Embryonic facial prominence (tissue), 1 donor: ENCODE measurements at regions not wholly inside any gene's neighbourhood (a gene's known extent, or its start where the extent isn't known, plus 50 kb on each side); places are given as distances from the start of the nearest gene placed in this dataset.

Experiments
- DNase-seq: peaks from one replicate; pipeline ENCODE4 v3.0.0-alpha.2; 2016; ENCODE audit errors: extremely low spot score

DNA sequence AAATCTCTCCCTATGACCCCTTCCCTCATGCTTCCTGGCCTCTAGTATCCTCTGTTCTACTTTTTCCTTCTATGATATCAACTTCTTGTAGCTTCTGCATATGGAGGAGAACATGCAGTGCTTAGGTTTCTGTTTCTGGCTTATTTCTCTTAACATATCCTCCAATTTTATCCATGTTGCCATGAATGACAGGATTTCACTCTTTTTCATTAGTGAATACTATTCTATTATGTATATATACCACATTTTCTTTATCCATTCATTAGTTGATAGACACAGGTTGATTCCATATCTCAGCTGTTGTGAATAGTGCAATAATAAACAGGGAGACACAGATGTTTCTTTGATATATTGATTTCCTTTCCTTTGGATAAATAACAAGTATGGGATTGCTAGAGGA is 123.3 kb upstream of the SESN3 start:
- no peak for DNase-seq

DNA sequence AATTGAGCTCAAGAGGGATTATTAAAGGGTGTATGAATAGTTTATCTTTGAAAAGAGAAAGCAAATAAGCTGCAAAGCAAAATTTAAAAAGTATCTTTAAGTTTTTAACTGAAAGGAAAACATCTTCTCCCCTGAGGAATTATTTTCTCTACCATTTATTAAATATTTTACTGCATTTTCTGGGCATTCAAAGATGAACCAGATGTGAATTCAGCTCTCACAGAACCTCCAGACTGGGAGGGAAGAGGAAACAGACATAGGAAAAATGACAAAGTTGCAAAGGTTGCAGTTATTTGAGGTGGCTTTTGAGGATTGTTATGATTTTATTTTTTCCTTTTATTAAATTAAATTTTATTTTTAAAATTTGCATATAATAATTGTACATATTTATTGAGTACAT is 122.7 kb upstream of the SESN3 start:
- DNase-seq, result no peak

DNA sequence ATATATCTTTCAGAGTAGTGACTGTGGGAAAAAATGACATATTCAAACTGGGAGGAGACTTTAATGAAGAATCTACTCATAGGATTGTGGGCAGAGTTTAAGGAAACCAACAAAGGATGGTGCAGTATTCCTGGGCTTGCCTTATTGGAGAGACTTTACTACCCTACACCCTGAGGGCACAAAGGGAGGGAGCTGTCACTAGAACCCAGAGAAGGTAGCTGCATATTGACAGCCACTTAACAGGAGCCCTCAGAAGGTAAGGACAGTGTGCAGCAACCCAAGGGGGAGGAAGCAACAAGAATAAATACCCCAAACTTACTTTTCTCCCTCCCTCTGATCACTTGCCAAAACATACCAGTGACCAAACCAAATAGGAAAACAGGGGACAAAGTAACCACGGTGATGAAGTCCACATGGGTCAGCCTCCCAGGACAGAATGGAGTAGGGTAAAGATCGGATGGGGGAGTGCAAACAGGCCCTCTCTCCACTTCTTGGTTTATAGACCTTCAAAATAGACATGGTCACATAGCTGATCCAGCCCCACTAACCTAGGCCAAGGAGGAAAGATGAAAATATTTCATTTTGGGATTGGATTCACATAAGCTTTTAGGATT is 121.8 kb upstream of the SESN3 start:
- no peak for DNase-seq

DNA sequence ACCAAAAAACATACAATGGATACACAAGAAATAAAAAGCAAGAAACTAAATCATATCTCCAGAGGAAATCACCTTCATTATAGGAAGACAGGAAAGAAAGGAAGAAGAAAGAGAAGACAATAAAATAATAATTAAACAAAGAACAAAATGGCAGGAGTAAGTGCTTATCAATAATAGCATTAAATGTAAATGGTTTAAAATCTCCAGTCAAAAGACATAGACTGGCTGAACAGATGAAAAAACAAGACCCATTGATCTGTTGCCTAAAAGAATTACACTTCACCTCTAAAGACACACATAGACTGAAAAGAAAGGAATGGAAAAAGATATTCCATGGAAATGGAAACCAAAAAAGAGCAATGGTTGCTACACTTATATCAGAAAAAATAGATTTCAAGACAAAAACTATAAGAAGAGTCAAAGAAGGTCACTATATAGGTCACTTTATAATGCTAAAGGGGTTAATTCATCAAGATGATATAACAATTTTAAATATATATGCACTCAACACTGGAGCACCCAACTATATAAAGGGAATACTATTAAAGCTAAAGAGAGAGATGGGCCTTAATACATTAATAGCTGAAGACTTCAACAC is 118.4 kb upstream of the SESN3 start:
- no peak for DNase-seq

DNA sequence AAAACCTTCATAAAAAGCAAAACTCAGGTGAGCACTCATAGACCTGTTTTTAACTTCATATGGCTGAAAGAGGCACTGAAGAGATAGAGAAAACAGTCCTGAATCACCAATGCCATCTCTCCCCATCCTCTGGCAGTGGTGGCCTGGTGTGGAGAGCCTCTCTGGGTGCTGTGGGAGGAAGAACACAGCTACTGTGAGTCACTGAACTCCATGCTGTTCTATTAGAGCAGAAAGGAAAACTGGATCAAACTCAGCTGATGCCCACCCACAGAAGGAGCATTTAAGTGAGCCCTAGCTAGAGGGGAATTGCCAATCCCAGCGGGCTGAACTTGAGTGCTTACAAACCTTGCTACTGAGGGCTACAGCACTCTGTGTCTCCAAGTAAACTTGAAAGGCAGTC is 115.3 kb upstream of the SESN3 start:
- no peak for DNase-seq

DNA sequence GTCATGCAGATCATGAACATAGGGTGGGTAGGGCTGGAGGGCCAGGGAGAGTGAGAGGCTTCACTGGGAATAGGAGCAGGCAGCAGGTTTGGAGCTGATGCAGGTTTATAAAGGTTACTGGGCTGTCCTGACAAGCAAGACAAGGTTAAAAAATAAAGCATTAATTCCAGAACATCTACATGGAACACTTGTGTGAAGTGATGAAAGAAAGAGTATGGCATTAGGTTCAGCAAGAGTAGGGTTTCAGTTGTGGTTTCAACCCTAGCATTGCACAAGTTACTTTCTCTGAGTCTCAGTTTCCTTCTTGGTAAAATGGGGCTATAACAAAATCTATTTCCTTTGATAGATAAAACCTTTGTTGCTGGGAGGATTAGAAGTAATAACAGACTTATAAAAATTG is 114.6 kb upstream of the SESN3 start:
- DNase-seq, result no peak

DNA sequence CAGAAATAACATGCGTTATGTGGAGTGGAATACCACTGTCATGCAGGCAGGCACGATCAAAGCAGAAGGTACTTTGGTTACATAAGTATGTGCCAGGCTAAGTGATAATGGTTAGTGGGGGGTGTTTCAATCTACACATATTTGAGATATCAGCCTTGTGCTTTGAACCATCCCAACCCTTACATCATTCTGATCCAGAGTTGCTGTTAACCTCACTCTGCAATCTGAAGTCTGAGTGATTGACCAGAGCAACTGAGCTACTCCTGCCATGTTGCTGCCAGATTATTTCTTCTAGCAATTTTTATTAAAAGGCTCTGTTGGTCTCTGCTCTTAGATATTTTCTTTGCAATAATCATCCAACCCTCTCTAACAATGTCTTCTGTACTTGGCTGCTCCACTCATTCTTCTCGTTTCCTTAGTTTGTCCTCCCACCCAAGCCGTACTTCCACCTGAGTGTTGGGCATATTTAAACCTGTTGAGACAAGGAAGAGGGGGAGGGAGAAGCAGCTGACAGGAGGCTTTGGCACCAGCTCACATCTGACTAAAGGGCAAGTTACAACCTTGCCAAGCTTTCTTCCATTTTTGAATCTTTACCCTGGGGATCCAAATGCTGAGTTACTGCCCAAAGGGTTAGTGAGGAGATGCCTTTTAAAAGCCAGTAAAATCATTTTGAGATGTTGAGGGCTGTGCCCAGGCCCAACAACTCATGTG is 114.1 kb upstream of the SESN3 start:
- DNase-seq, result no peak

DNA sequence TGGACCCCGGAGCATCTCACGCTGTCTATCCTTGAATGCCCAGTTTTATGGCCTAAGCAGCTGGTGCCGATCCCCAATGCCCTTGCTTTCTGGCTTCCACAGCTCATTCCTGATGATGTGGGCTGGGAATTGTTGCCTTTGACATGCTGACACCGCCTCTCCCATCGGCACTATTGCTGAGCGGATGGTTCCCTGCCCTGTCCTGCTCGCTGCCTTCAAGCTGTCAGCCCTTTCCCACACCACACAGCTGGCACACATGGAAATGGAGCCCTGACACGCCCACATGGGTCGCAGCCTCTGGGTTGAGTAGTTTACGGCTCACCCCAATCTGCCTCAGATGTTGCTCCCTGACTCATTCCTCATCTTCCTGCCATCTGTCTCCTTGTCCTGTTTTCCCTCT is 110.2 kb upstream of the SESN3 start:
- DNase-seq, result no peak

DNA sequence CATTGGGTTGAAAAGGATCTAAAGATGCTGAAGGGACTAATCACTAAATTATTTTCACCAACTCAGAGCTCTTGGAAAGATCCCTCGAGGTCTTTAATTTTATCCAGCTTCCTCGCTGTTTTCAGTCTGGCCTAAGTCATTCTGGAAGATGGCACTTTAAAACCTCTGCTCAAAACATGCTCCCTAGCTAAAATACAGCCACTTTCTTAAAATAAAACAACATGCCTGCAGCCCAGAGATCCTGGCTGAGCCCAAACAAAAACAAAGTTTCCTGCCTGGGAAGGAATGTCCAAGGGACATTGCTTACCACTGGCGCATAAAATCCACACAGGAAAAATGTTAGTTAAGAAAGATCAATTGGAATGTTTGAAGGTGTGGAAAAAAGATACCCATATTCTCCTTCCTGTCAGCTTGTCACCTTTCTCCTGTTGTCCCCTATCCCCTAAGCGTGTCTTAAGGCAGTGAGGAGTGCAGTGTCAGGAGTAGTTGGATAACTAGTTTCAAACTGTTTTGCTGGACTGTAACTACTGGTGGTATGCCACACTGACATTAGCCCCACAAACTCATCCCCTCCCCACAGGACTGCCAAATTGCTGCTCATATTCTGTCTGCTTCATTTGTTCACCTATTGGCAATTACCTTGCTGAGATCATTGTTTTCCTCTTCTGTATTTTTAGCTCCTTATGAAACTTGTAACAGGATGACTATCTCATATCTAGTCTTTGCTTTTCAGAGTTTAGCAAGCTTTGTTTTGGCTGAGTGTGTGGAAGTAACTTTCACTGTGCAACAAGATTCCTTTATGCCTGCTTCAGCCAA is 108.3 kb upstream of the SESN3 start:
- no peak for DNase-seq

DNA sequence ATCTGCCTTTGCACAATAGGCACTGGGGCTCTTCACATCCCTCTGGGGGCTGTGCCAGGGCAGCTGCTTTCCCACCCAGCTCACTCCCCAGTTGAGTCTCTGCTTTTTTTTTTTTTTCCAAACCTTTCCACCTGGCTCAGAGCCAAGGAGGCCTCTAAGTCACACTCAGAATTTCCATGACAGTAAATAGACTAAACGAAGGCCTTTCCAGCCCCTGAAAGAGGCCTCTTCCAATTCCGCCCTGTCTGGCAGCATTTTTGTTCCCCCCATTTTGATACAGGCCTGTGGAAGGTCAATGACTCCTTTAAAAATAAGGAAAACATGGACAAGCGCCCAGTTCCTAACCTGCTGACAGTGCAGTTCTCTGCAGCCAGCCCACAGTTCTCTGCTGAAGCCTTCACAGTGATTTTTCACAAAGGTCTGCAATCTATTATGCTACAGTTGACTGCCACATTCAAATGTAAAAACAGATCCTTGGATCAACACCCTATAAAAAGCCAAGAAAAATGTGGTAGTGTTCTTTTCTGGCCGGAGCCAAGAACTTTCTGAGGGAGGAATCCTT is 107.5 kb upstream of the SESN3 start:
- DNase-seq, result peak; percentile 92

DNA sequence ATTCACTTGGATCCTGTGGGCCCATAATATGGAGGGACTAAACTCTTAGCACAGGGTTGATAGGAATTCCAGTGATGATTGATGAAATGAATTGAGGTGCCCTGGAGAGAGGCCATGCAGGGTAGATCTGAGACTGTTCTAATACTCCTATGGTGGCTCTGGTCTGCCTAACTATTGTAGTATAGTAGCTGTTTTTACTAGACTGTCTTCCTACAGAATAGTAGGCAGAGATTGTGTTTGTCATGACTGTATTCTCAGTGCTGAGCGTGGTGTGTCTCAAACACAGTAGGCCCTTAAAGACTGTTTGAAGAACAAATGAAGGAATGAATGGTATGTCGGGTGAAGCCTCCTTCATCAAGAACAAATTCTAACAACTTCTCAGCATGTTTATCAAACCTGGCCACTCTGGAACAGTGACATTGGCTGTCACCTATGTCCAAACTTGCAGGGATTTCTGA is 107.0 kb upstream of the SESN3 start:
- no peak for DNase-seq

DNA sequence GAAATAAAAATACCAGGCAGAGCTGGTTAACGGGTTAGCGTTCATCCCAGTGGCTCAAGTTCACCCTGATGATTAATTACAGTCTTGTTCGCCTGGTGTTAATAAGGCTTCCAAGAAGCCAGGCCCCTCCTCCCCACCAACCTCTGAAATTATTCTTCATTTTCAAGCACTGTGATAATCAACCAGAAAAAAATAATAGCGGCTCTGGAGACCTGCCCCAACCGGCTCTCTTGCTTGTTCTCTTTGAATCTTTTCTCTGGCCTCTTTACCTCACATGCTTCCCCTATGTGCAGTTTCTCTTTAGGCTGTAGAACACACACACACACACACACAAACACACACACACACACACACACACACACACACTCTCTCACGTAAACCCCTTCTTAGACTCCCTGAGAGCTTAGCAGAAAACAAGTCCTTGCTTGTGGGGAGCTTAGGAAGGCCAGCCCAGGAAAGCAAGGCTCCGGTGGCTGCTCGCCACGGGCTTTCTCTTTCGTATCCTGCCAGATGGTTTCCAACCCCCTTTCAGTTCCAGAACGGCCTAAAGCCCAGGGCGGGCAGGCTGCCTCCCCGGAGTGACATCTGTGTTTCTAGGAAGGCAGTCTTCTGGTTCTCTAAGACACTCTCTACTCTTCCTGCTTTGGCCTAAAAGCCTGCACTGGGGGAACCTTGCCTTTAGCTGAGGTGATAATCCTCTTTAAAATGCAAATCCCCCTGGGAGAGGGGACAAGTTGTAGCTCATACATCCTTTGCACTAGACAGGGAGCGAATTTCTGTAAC is 106.4 kb upstream of the SESN3 start:
- peak; percentile 69 for DNase-seq

DNA sequence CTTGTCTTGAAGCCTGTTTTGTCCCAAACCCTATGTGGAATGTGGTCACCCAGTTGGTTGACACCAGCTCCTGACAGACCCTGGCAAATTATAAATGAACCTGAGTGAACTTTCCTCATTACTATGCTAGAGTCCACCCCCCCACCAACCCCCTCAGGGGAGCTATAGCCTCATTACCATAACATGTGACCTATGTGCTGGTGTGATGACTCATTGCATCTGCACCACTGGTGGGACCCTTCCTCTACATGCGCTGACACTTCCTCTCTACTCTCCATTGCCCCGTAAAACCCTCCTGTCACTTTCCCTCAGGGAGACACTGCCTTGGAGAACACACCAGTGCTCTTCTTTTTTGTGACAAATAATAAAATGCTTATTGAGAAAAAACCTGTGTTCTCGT is 105.0 kb upstream of the SESN3 start:
- no peak for DNase-seq

DNA sequence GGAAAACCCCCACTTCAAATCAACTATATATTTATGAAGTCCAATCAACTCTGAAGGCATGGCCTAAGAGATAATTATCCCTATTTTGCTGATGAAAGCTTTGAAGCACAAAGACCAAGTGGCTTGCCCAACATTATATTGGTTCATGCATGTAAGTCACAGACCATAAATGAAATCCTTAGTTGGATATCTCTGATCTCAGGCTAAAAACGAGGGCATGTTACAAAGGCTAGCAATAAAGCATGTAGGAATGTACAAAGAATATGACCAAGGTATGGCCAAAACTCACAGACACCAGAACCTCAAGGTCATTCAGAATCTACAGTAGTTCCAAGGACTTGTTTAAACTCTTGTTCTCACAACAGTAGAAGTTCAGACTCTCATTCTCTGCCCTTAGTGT is 100.2 kb upstream of the SESN3 start:
- DNase-seq, result no peak

DNA sequence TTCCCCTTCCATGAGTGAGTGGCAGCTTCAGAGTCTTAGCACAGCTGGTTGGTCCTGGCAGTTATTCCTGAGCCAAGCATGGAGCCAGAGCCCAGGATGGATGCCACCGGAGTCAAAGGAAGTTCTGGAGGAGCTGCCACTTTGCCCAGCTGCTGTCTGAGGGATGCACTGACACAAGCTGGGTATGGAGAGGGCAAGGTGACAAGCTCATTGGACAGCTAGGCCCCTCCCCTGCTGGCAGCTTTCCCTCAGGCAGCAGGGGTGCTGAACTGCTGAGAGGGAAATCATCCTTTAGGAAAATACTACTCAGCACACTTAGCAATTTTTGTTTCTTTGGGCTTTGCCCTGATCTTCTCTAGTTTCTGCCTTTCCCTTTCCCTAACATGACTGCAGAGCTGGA is 99.3 kb upstream of the SESN3 start:
- no peak for DNase-seq

DNA sequence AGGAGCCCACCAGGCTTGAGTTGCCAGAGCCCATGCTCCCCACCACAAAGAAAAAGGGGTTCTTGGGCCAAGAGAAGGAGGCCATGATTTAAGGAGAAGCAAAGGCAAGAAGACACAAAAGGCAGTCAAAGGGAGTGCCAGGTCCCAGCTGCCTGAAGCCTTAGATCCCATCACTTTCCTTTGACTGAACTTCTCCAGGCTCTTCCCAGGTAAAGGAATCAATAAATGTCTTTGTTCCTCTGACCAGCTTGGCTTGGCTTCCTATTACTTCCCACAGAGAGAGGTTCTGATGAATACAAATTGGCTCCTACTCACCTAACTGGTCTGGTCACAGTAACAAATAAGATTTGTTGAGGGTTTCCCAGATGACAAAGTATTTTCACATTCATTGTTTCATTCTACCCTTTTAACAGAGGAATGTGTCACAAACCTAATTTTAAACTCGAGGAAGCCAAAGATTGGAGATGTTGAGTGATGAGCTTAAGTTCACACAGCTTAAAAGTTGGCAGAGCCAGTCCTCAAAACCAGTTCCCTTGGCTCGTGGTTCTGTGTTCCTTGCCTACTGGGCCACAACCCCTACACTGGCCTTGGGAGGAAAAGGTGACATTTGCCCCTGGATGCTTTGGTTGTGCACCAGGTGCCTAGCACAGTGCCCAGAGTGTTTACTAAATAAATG is 96.4 kb upstream of the SESN3 start:
- no peak for DNase-seq

DNA sequence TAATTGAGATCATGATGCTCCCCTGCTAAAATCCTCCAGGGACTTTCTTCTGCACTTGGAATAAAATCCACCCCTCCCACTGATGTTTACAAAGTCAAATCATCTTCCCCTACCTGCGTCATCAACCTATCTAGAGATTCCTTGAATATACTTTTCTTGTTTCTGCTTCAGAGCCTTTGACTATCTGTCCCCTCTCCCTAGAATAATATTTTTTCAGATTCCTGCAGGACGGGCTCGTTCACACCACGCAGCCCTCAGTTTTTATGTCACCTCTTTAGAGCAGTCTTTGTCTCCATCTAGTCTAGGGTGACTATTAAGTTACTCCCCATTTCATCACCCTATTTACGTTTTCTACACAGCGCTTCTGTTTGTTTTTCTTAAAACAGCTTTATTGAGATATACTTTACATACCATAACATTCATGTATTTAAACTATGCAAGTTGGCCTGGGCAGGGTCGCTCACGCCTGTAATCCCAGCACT is 94.8 kb upstream of the SESN3 start:
- DNase-seq, result no peak

DNA sequence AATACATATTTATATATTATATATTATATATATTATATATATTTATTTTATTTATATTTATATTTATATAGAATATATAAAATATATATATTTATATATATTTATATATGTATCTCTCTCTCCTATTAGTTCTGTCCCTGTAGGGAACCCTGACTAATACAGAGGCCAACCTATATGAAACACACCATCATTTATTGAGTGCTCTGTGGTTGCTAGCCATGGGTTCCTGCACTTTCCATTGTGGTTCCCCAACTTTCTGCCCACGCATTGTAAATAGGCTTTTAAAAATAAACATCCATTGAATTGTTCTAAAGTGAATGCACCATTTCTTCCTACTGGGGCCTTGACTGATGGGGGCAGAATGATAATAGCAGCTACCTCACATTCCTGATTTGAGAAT is 93.8 kb upstream of the SESN3 start:
- DNase-seq, result no peak

DNA sequence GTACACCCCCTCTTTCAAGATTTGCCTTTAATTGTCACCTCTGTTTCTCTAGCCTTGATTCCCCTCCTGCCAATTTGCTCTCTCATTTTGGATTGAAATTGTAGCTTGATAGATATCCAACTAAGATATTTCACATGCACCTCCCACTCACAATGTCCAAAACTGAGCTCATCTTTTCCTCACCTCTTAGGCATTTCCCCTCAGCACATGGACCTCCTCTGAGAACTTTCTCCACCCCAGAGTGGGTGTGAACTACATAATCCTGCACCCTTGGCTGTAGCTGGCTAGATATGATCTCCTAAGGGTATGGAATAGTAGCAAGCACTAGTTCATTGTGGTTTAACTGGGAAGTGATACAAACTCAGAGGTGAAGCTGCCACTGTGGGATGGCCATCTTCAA is 91.5 kb upstream of the SESN3 start:
- no peak for DNase-seq

DNA sequence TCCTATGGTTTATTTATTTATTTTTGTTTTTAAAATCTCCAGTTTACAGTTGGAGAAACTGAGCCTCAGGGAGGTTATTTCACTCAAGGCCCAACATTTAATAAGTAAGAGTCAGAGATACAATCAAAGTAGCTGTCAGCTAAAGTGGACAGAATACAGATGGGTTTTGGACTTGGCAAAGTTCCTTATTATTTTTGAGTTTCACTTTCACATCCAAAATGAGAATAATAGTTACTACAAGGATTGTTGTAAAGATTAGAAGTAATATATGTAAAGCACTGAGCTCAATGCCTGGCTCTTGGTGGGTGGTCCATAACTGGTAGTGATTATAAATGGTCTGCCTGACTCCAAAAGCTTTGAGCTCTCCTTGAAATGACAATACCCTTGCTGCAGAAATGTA is 87.5 kb upstream of the SESN3 start:
- DNase-seq, result no peak
